ENCODE measurements at regions not wholly inside any gene's neighbourhood (a gene's known extent, or its start where the extent isn't known, plus 50 kb on each side); places are given as distances from the start of the nearest gene placed in this dataset.

- TF ChIP-seq CTCF (conservative IDR thresholded peaks at IDR 0.05; ENCODE audit: low read depth, low read length) = no peak
- no peak overlapping the region for H3K4me3 ChIP-seq (ENCODE audit: low read depth, low read length)
- no peak for DNase-seq (ENCODE audit: low read depth)
Observed at GRCh38 chr16:8229011-8229520, 361.2 kb downstream of the TMEM114 start.

- no peak overlapping the region for H3K4me3 ChIP-seq (ENCODE audit: low read depth, low read length)
- DNase-seq (ENCODE audit: low read depth) = no peak
Observed at GRCh38 chr16:8217201-8217600, 373.1 kb downstream of the TMEM114 start.

GRCh38 chr16:8204769-8205168, 385.5 kb downstream of the TMEM114 start:
- H3K4me3 ChIP-seq (ENCODE audit: low read depth, low read length) = no peak overlapping the region
- no peak for TF ChIP-seq CTCF (conservative IDR thresholded peaks at IDR 0.05; ENCODE audit: low read depth, low read length)
- DNase-seq (ENCODE audit: low read depth) = no peak

More at GRCh38 chr16:8217201-8217600, 373.1 kb downstream of the TMEM114 start:
- TF ChIP-seq CTCF (conservative IDR thresholded peaks at IDR 0.05; ENCODE audit: low read depth, low read length) = no peak

GRCh38 chr16:8204096-8204495, 386.2 kb downstream of the TMEM114 start:
- no peak for TF ChIP-seq CTCF (conservative IDR thresholded peaks at IDR 0.05; ENCODE audit: low read depth, low read length)
- DNase-seq (ENCODE audit: low read depth) = no peak
- no peak overlapping the region for H3K4me3 ChIP-seq (ENCODE audit: low read depth, low read length)

GRCh38 chr16:8203101-8203500, 387.2 kb downstream of the TMEM114 start:
- TF ChIP-seq CTCF (conservative IDR thresholded peaks at IDR 0.05; ENCODE audit: low read depth, low read length) = no peak
- DNase-seq (ENCODE audit: low read depth) = no peak
- no peak overlapping the region for H3K4me3 ChIP-seq (ENCODE audit: low read depth, low read length)

GRCh38 chr16:8200839-8201238, 389.5 kb downstream of the TMEM114 start:
- no peak overlapping the region for H3K4me3 ChIP-seq (ENCODE audit: low read depth, low read length)
- no peak for TF ChIP-seq CTCF (conservative IDR thresholded peaks at IDR 0.05; ENCODE audit: low read depth, low read length)
- DNase-seq (ENCODE audit: low read depth) = no peak

GRCh38 chr16:8199390-8199789, 390.9 kb downstream of the TMEM114 start:
- TF ChIP-seq CTCF (conservative IDR thresholded peaks at IDR 0.05; ENCODE audit: low read depth, low read length) = no peak
- DNase-seq (ENCODE audit: low read depth) = no peak
- H3K4me3 ChIP-seq (ENCODE audit: low read depth, low read length) = no peak overlapping the region

Measured in choroid plexus epithelial cell (primary cell).